ENCODE measurements at regions not wholly inside any gene's neighbourhood (a gene's known extent, or its start where the extent isn't known, plus 50 kb on each side); places are given as distances from the start of the nearest gene placed in this dataset.

- TF ChIP-seq POLR2A (IDR thresholded peaks at IDR 0.05) = no peak
- TF ChIP-seq CTCF (IDR thresholded peaks at IDR 0.05) = no peak
These were observed 1211.9 kb upstream of the MIR17HG start for GRCh38 chr13:90135558-90135957.

Measured in esophagus squamous epithelium (tissue), 4 donors.